Neural progenitor cell (in vitro differentiated cells): ENCODE measurements at regions not wholly inside any gene's neighbourhood (a gene's known extent, or its start where the extent isn't known, plus 50 kb on each side); places are given as distances from the start of the nearest gene placed in this dataset.

Experiments used
- DNase-seq: peaks from one replicate; pipeline ENCODE4 v3.0.0-alpha.2; 2016; ENCODE audit warnings: low spot score
- H2AFZ ChIP-seq: fragments of 200-600 bp; sonication (generic); replicated peaks from 2 replicates; pipeline ENCODE4 v1.6.1; 2016; ENCODE audit warnings: antibody characterized with exemption
- H3F3A ChIP-seq: fragments of 200-600 bp; sonication (generic); 2 replicates; pipeline ENCODE4 v1.6.1; 2016; ENCODE audit warnings: antibody characterized with exemption, low read depth
- H3K27ac ChIP-seq: fragments of 200-600 bp; sonication (generic); 2 replicates; pipeline ENCODE4 v1.5.1; 2016; ENCODE audit warnings: mild to moderate bottlenecking
- H3K27me3 ChIP-seq: fragments of 200-600 bp; sonication (generic); 2 replicates; pipeline ENCODE4 v1.6.1; 2016; ENCODE audit warnings: mild to moderate bottlenecking, moderate library complexity
- H3K36me3 ChIP-seq: fragments of 200-600 bp; sonication (generic); 2 replicates; pipeline ENCODE4 v1.5.1; 2016
- H3K4me1 ChIP-seq: fragments of 200-600 bp; sonication (generic); 2 replicates; pipeline ENCODE4 v1.6.1; 2016; ENCODE audit warnings: mixed run types
- H3K4me2 ChIP-seq: fragments of 200-600 bp; sonication (generic); 2 replicates; pipeline ENCODE4 v1.6.1; 2016
- H3K4me3 ChIP-seq: fragments of 200-600 bp; sonication (generic); 2 replicates; pipeline ENCODE4 v1.5.1; 2016
- H3K79me2 ChIP-seq: fragments of 200-600 bp; sonication (generic); 2 replicates; pipeline ENCODE4 v1.6.1; 2016; ENCODE audit warnings: low read depth
- H3K9ac ChIP-seq: fragments of 200-600 bp; sonication (generic); 2 replicates; pipeline ENCODE4 v1.6.1; 2016
- H3K9me3 ChIP-seq: fragments of 200-600 bp; sonication (generic); 2 replicates; pipeline ENCODE4 v1.5.1; 2016; ENCODE audit warnings: low read depth
- H4K20me1 ChIP-seq: fragments of 200-600 bp; sonication (generic); 2 replicates; pipeline ENCODE4 v1.6.1; 2016; ENCODE audit warnings: low read depth
- H3K27ac Mint-ChIP-seq: 3 replicates; pipeline ENCODE4 v1.8.0; 2021; ENCODE audit warnings: mixed read lengths
- H3K27me3 Mint-ChIP-seq: 2 replicates; pipeline ENCODE4 v1.8.0; 2022; ENCODE audit warnings: low read depth, mild to moderate bottlenecking, inconsistent platforms, moderate library complexity, mixed read lengths; ENCODE audit not compliant: insufficient read depth
- H3K36me3 Mint-ChIP-seq: 3 replicates; pipeline ENCODE4 v1.8.0; 2021; ENCODE audit warnings: mixed read lengths
- H3K4me1 Mint-ChIP-seq: 3 replicates; pipeline ENCODE4 v1.8.0; 2021; ENCODE audit warnings: mixed read lengths
- H3K4me3 Mint-ChIP-seq: 3 replicates; pipeline ENCODE4 v1.8.0; 2021; ENCODE audit warnings: mild to moderate bottlenecking, moderate library complexity, mixed read lengths
- H3K9me3 Mint-ChIP-seq: 3 replicates; pipeline ENCODE4 v1.8.0; 2020; ENCODE audit warnings: mixed read lengths
- CTCF ChIP-seq: fragments of 200-600 bp; sonication (generic); IDR thresholded peaks from 2 replicates; pipeline ENCODE4 v1.5.1; 2017; ENCODE audit warnings: antibody characterized with exemption, mild to moderate bottlenecking
- EZH2 ChIP-seq: fragments of 200-600 bp; sonication (generic); IDR thresholded peaks from 2 replicates; pipeline ENCODE4 v1.6.1; 2017; ENCODE audit warnings: antibody characterized with exemption, mild to moderate bottlenecking, moderate library complexity
- EZH2phosphoT487 ChIP-seq: fragments of 200-600 bp; sonication (generic); IDR thresholded peaks from 2 replicates; pipeline ENCODE4 v1.6.1; 2017; ENCODE audit warnings: antibody characterized with exemption

GRCh38 chr5:145586661-145587307, 248.4 kb downstream of the PRELID2 start:
- Histone ChIP-seq H3F3A (no peaks in the 10 kb centered on the region), H2AFZ (no peak overlapping the region), H3K4me2 (no peak overlapping the region), H3K4me3 (no peak overlapping the region), H3K79me2 (no peaks in the 10 kb centered on the region), H3K9me3 (no peaks in the 10 kb centered on the region), H3K36me3 (no peaks in the 10 kb centered on the region), H3K4me1 (no peaks in the 10 kb centered on the region), H4K20me1 (no peaks in the 10 kb centered on the region), H3K9ac (no peak overlapping the region), H3K27ac (no peak overlapping the region), H3K27me3 (no peaks in the 10 kb centered on the region)
- TF ChIP-seq EZH2phosphoT487 (no peak), EZH2 (no peak), CTCF (no peak)
- Mint-ChIP-seq H3K4me1 (no peaks in the 10 kb centered on the region), H3K36me3 (no peaks in the 10 kb centered on the region), H3K4me3 (no peak overlapping the region), H3K27me3 (no peaks in the 10 kb centered on the region), H3K9me3 (peaks cover 3% of the 10 kb centered on the region), H3K27ac (no peak overlapping the region)
- DNase-seq = no peak

GRCh38 chr5:145585443-145586148, 249.5 kb downstream of the PRELID2 start:
- H3K4me1 Mint-ChIP-seq = no peaks in the 10 kb centered on the region
- Histone ChIP-seq H3F3A (no peaks in the 10 kb centered on the region), H2AFZ (no peak overlapping the region), H3K9ac (no peak overlapping the region), H3K4me1 (no peaks in the 10 kb centered on the region), H3K27me3 (no peaks in the 10 kb centered on the region), H3K36me3 (no peaks in the 10 kb centered on the region), H3K27ac (no peak overlapping the region), H3K4me3 (no peak overlapping the region), H3K9me3 (no peaks in the 10 kb centered on the region), H3K79me2 (no peaks in the 10 kb centered on the region), H4K20me1 (no peaks in the 10 kb centered on the region), H3K4me2 (no peak overlapping the region)
- no peak overlapping the region for H3K27ac Mint-ChIP-seq
- H3K27me3 Mint-ChIP-seq = no peaks in the 10 kb centered on the region
- TF ChIP-seq EZH2 (no peak), EZH2phosphoT487 (no peak), CTCF (no peak)
- no peak for DNase-seq
- H3K9me3 Mint-ChIP-seq = peaks cover 3% of the 10 kb centered on the region
- H3K4me3 Mint-ChIP-seq = no peak overlapping the region
- no peaks in the 10 kb centered on the region for H3K36me3 Mint-ChIP-seq

- H3K9me3 ChIP-seq = no peaks in the 10 kb centered on the region
- H3K79me2 ChIP-seq = no peaks in the 10 kb centered on the region
- H3K4me3 Mint-ChIP-seq = no peak overlapping the region
- H4K20me1 ChIP-seq = no peaks in the 10 kb centered on the region
- H3K36me3 Mint-ChIP-seq = no peaks in the 10 kb centered on the region
- no peak overlapping the region for H3K9ac ChIP-seq
- H2AFZ ChIP-seq = no peak overlapping the region
- no peaks in the 10 kb centered on the region for H3K27me3 ChIP-seq
- no peak overlapping the region for H3K27ac ChIP-seq
- no peaks in the 10 kb centered on the region for H3K36me3 ChIP-seq
- H3K27me3 Mint-ChIP-seq = no peaks in the 10 kb centered on the region
- no peak for TF ChIP-seq EZH2phosphoT487
- no peak for TF ChIP-seq CTCF
- TF ChIP-seq EZH2 = no peak
- no peaks in the 10 kb centered on the region for H3K4me1 Mint-ChIP-seq
- DNase-seq = no peak
- H3K27ac Mint-ChIP-seq = no peak overlapping the region
- H3F3A ChIP-seq = no peaks in the 10 kb centered on the region
- H3K4me3 ChIP-seq = no peak overlapping the region
- no peaks in the 10 kb centered on the region for H3K4me1 ChIP-seq
- H3K9me3 Mint-ChIP-seq = peaks cover 7% of the 10 kb centered on the region
- no peak overlapping the region for H3K4me2 ChIP-seq
Observed at GRCh38 chr5:145579301-145579700, 255.8 kb downstream of the PRELID2 start.
